ENCODE measurements at regions not wholly inside any gene's neighbourhood (a gene's known extent, or its start where the extent isn't known, plus 50 kb on each side); places are given as distances from the start of the nearest gene placed in this dataset.

GRCh38 chr5:167968837-167969236 is 322.6 kb upstream of the WWC1 start:
- no peak overlapping the region for H3K27ac ChIP-seq
- 91 to 93% methylated on average over 4 of the region's 4 CpGs for WGBS, 2 donors
- intact Hi-C loops (cut with DNase I): no loop called here

GRCh38 chr5:167969998-167970397 is 321.4 kb upstream of the WWC1 start:
- Histone ChIP-seq H3K27me3 (no peaks in the 10 kb centered on the region), H3K9me3 (no peaks in the 10 kb centered on the region), H3K36me3 (no peaks in the 10 kb centered on the region), H3K27ac (no peak overlapping the region), H3K4me1 (no peaks in the 10 kb centered on the region), H3K4me3 (replicated peaks in 1 of 3) (no peak overlapping the region)
- no peak for DNase-seq
- 58 to 65% methylated on average over 4 of the region's 4 CpGs for WGBS, 2 donors
- intact Hi-C loops (cut with DNase I): no loop called here
- TF ChIP-seq POLR2A (IDR thresholded peaks at IDR 0.05): no peak
- TF ChIP-seq, protein P1, sequence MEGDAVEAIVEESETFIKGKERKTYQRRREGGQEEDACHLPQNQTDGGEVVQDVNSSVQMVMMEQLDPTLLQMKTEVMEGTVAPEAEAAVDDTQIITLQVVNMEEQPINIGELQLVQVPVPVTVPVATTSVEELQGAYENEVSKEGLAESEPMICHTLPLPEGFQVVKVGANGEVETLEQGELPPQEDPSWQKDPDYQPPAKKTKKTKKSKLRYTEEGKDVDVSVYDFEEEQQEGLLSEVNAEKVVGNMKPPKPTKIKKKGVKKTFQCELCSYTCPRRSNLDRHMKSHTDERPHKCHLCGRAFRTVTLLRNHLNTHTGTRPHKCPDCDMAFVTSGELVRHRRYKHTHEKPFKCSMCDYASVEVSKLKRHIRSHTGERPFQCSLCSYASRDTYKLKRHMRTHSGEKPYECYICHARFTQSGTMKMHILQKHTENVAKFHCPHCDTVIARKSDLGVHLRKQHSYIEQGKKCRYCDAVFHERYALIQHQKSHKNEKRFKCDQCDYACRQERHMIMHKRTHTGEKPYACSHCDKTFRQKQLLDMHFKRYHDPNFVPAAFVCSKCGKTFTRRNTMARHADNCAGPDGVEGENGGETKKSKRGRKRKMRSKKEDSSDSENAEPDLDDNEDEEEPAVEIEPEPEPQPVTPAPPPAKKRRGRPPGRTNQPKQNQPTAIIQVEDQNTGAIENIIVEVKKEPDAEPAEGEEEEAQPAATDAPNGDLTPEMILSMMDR (IDR thresholded peaks at IDR 0.05): no peak

More at GRCh38 chr5:167968837-167969236, 322.6 kb upstream of the WWC1 start:
- no peaks in the 10 kb centered on the region for H3K4me1 ChIP-seq
- TF ChIP-seq, protein P1 (IDR thresholded peaks at IDR 0.05): no peak
- no peak for TF ChIP-seq POLR2A (IDR thresholded peaks at IDR 0.05)
- no peaks in the 10 kb centered on the region for H3K27me3 ChIP-seq
- no peaks in the 10 kb centered on the region for H3K9me3 ChIP-seq
- no peaks in the 10 kb centered on the region for H3K36me3 ChIP-seq
- H3K4me3 ChIP-seq (replicated peaks in 1 of 3): no peak overlapping the region
- no peak for DNase-seq

GRCh38 chr5:167971706-167972105 is 319.7 kb upstream of the WWC1 start:
- no peaks in the 10 kb centered on the region for H3K9me3 ChIP-seq
- H3K27me3 ChIP-seq: no peaks in the 10 kb centered on the region
- 93 to 94% methylated on average over 3 of the region's 3 CpGs for WGBS, 2 donors
- H3K27ac ChIP-seq: no peak overlapping the region
- no peaks in the 10 kb centered on the region for H3K36me3 ChIP-seq
- DNase-seq: no peak
- intact Hi-C loops (cut with DNase I): no loop called here
- no peak overlapping the region for H3K4me3 ChIP-seq (replicated peaks in 1 of 3)
- no peaks in the 10 kb centered on the region for H3K4me1 ChIP-seq
- TF ChIP-seq, protein P1 (IDR thresholded peaks at IDR 0.05): no peak
- no peak for TF ChIP-seq POLR2A (IDR thresholded peaks at IDR 0.05)

- TF ChIP-seq, protein P1 (IDR thresholded peaks at IDR 0.05): no peak
- TF ChIP-seq POLR2A (IDR thresholded peaks at IDR 0.05): no peak
- Histone ChIP-seq H3K36me3 (no peaks in the 10 kb centered on the region), H3K27ac (no peak overlapping the region), H3K9me3 (no peaks in the 10 kb centered on the region), H3K4me3 (replicated peaks in 1 of 3) (no peak overlapping the region), H3K4me1 (no peaks in the 10 kb centered on the region), H3K27me3 (no peaks in the 10 kb centered on the region)
- no peak for DNase-seq
- intact Hi-C loops (cut with DNase I): no loop called here
- WGBS, 2 donors: 90 to 92% methylated on average over 4 of the region's 4 CpGs
Observed at GRCh38 chr5:167973126-167973525, 318.3 kb upstream of the WWC1 start.

DNA sequence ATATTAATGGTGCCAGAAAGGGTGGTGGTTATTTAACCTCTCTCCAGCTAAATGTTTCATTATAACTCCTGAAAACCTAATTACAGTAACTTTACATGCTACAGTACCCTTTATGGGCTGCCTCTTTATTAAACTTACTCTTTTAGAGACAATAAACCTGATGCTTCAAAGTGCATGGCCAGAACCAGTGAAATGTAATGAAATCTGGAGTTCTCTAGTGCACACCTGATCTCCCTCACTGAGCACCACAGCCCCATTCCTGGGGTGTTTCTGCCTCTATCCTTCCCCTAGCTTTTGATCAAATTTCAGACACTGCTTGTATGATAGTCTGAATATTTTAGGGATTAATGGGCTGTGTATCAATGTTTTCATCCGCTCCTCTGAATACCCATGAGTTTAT is 306.5 kb upstream of the WWC1 start:
- TF ChIP-seq, protein P1 (IDR thresholded peaks at IDR 0.05): no peak
- no peak for TF ChIP-seq POLR2A (IDR thresholded peaks at IDR 0.05)
- no peak for DNase-seq
- Histone ChIP-seq H3K27me3 (no peaks in the 10 kb centered on the region), H3K36me3 (no peaks in the 10 kb centered on the region), H3K9me3 (no peaks in the 10 kb centered on the region), H3K4me1 (no peaks in the 10 kb centered on the region), H3K4me3 (replicated peaks in 1 of 3) (no peak overlapping the region), H3K27ac (no peak overlapping the region)
- 91 to 100% methylated on average over 1 of the region's 1 CpG for WGBS, 2 donors
- intact Hi-C loops (cut with DNase I): no loop called here

Measured in thyroid gland (tissue), 4 donors.